Natural killer cell (primary cell): ENCODE measurements at regions not wholly inside any gene's neighbourhood (a gene's known extent, or its start where the extent isn't known, plus 50 kb on each side); places are given as distances from the start of the nearest gene placed in this dataset.

ENCODE experiments used
- ATAC-seq, 3 donors: fragments of 150-1000 bp in 2 of 3; fragments of 200-7000 bp in 1 of 3; cut with Tn5 transposase; 1 replicate in 1 of 3; 2 replicates in 2 of 3; pipeline ENCODE4 v1.10.0; 2021; ENCODE audit warnings: mild to moderate bottlenecking in 2 of 3, moderate library complexity in 2 of 3
- DNase-seq, 2 donors: peaks; one replicate each; pipeline versions ENCODE4 v3.0.0 to v3.0.0-alpha.2; 2013 to 2021; ENCODE audit warnings: mixed read lengths in 1 of 2
- H3K27ac ChIP-seq: one replicate; pipeline ENCODE4 v1.5.1; 2013; ENCODE audit warnings: mild to moderate bottlenecking, low read length
- H3K27me3 ChIP-seq: one replicate; pipeline ENCODE4 v1.6.1; 2013; ENCODE audit warnings: low read length; ENCODE audit not compliant: control insufficient read depth, insufficient read depth
- H3K36me3 ChIP-seq: one replicate; pipeline ENCODE4 v1.6.1; 2013; ENCODE audit warnings: low read length; ENCODE audit not compliant: control insufficient read depth, insufficient read depth
- H3K4me1 ChIP-seq: one replicate; pipeline ENCODE4 v1.6.1; 2013; ENCODE audit warnings: low read length; ENCODE audit not compliant: control insufficient read depth, insufficient read depth
- H3K4me3 ChIP-seq: one replicate; pipeline ENCODE4 v1.5.1; 2013; ENCODE audit warnings: low read length
- H3K9me3 ChIP-seq: one replicate; pipeline ENCODE4 v1.6.1; 2013; ENCODE audit warnings: low read length; ENCODE audit not compliant: control insufficient read depth, insufficient read depth
- H3K27ac Mint-ChIP-seq, 2 donors: one replicate each; pipeline ENCODE4 v1.8.0; 2022; ENCODE audit warnings: mild to moderate bottlenecking in 2 of 2, mixed read lengths in 2 of 2, moderate library complexity in 1 of 2
- H3K27me3 Mint-ChIP-seq, 2 donors: one replicate each; pipeline ENCODE4 v1.8.0; 2022; ENCODE audit warnings: low read depth in 2 of 2, mixed read lengths in 2 of 2
- H3K36me3 Mint-ChIP-seq: one replicate; pipeline ENCODE4 v1.8.0; 2022; ENCODE audit warnings: mixed read lengths
- H3K4me1 Mint-ChIP-seq, 2 donors: one replicate each; pipeline ENCODE4 v1.8.0; 2022; ENCODE audit warnings: mixed read lengths in 2 of 2
- H3K4me3 Mint-ChIP-seq: one replicate; pipeline ENCODE4 v1.8.0; 2022; ENCODE audit warnings: mild to moderate bottlenecking, moderate library complexity, mixed read lengths
- H3K9me3 Mint-ChIP-seq, 2 donors: one replicate each; pipeline ENCODE4 v1.8.0; 2022; ENCODE audit warnings: mixed read lengths in 2 of 2
- WGBS: methylation state at CpG from one replicate; pipeline ENCODE4 v1.1.7; 2013; ENCODE audit warnings: missing lambda C conversion rate; ENCODE audit not compliant: insufficient coverage; 5-methylcytosine and 5-hydroxymethylcytosine counted together
- intact Hi-C: fragments of 100-400 bp; cut with micrococcal nuclease; formaldehyde crosslinking; loops from one replicate; pipeline ENCODE4 v1.14.2; 2022
- TF ChIP-seq, protein P1 (sequence below): fragments of 200-600 bp; IDR thresholded peaks from one replicate; pipeline ENCODE4 v1.8.0; 2022; ENCODE audit warnings: antibody characterized with exemption

- Histone ChIP-seq H3K27ac (no peak overlapping the region), H3K27me3 (no peaks in the 10 kb centered on the region), H3K36me3 (no peaks in the 10 kb centered on the region), H3K4me3 (no peak overlapping the region), H3K9me3 (no peaks in the 10 kb centered on the region), H3K4me1 (no peaks in the 10 kb centered on the region)
- no peaks in the 10 kb centered on the region for H3K4me1 Mint-ChIP-seq
- TF ChIP-seq, protein P1, sequence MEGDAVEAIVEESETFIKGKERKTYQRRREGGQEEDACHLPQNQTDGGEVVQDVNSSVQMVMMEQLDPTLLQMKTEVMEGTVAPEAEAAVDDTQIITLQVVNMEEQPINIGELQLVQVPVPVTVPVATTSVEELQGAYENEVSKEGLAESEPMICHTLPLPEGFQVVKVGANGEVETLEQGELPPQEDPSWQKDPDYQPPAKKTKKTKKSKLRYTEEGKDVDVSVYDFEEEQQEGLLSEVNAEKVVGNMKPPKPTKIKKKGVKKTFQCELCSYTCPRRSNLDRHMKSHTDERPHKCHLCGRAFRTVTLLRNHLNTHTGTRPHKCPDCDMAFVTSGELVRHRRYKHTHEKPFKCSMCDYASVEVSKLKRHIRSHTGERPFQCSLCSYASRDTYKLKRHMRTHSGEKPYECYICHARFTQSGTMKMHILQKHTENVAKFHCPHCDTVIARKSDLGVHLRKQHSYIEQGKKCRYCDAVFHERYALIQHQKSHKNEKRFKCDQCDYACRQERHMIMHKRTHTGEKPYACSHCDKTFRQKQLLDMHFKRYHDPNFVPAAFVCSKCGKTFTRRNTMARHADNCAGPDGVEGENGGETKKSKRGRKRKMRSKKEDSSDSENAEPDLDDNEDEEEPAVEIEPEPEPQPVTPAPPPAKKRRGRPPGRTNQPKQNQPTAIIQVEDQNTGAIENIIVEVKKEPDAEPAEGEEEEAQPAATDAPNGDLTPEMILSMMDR, result no peak
- H3K9me3 Mint-ChIP-seq, result peaks cover 0 to 3% of the 10 kb centered on the region in 2 donors
- ATAC-seq (no peak), DNase-seq (no peak)
- intact Hi-C loops, result no loop called here
- no peaks in the 10 kb centered on the region for H3K36me3 Mint-ChIP-seq
- no CpG with 5 or more reads among the region's 2 CpGs for whole genome bisulfite sequencing
- no peaks in the 10 kb centered on the region for H3K27me3 Mint-ChIP-seq
- no peak overlapping the region for H3K27ac Mint-ChIP-seq
- no peak overlapping the region for H3K4me3 Mint-ChIP-seq
Measured at GRCh38 chr9:108291586-108291932, 564.2 kb downstream of the ACTL7B start.

DNA sequence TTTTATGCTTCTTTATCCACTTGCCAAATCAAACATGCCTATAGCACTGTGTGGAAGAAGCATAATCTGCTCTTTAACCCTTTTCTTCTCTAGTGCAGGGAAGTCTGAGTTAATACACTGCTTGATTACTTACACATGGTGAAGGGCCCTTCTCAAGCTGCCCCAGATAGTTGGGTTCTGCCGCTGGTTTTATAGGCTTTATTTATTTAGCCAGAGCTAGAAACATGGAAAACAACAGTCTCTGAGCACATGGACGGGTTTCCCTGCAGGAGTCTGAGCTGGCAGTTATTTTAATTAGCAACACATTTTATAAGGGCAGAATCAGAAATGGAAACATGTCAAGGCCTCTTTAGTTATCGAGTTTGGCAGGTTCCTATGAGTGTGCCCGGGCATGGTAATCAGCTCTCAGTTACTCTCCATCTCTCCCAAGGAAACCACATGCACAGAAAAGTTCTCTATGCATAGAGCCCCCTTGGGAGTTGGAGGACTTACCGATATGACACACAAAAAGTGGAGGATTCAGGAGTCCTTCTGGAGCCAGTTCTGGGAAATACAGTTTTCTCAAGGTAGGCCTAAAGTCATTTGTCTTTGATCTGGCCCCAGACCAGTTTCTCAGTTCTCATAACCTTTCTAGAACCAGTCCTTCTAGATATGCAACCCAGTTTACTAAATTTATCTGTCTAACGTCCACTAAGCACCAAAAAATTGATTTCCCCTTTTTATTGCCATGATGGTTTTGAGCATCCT lies 564.8 kb downstream of the ACTL7B start:
- Mint-ChIP-seq H3K27me3 (no peaks in the 10 kb centered on the region), H3K4me1 (no peaks in the 10 kb centered on the region), H3K36me3 (no peaks in the 10 kb centered on the region), H3K27ac (no peak overlapping the region), H3K4me3 (no peak overlapping the region), H3K9me3 (peaks cover 0 to 3% of the 10 kb centered on the region in 2 donors)
- WGBS, result 85% methylated on average over 5 of the region's 6 CpGs
- Histone ChIP-seq H3K27ac (no peak overlapping the region), H3K9me3 (no peaks in the 10 kb centered on the region), H3K36me3 (no peaks in the 10 kb centered on the region), H3K27me3 (no peaks in the 10 kb centered on the region), H3K4me1 (no peaks in the 10 kb centered on the region), H3K4me3 (no peak overlapping the region)
- intact Hi-C loops, result no loop called here
- TF ChIP-seq, protein P1, result no peak
- no peak for DNase-seq
- no peak for ATAC-seq

- no peak for DNase-seq
- ATAC-seq, result no peak
- Histone ChIP-seq H3K9me3 (no peaks in the 10 kb centered on the region), H3K4me3 (no peak overlapping the region), H3K27me3 (no peaks in the 10 kb centered on the region), H3K27ac (no peak overlapping the region), H3K4me1 (no peaks in the 10 kb centered on the region), H3K36me3 (no peaks in the 10 kb centered on the region)
- Mint-ChIP-seq H3K27ac (no peak overlapping the region), H3K9me3 (peaks cover 0 to 9% of the 10 kb centered on the region in 2 donors), H3K4me3 (no peak overlapping the region), H3K36me3 (no peaks in the 10 kb centered on the region), H3K4me1 (no peaks in the 10 kb centered on the region), H3K27me3 (no peaks in the 10 kb centered on the region)
- TF ChIP-seq, protein P1, result no peak
- intact Hi-C loops, result no loop called here
- 86% methylated on average over 7 of the region's 7 CpGs for WGBS
Measured at GRCh38 chr9:108286638-108287206, 569.1 kb downstream of the ACTL7B start.

- Mint-ChIP-seq H3K27me3 (no peaks in the 10 kb centered on the region), H3K36me3 (no peaks in the 10 kb centered on the region), H3K4me3 (no peak overlapping the region), H3K4me1 (no peaks in the 10 kb centered on the region), H3K27ac (no peak overlapping the region), H3K9me3 (peaks cover 0 to 8% of the 10 kb centered on the region in 2 donors)
- Histone ChIP-seq H3K27me3 (no peaks in the 10 kb centered on the region), H3K27ac (no peak overlapping the region), H3K9me3 (no peaks in the 10 kb centered on the region), H3K4me3 (no peak overlapping the region), H3K4me1 (no peaks in the 10 kb centered on the region), H3K36me3 (no peaks in the 10 kb centered on the region)
- DNase-seq (no peak), ATAC-seq (no peak)
- TF ChIP-seq, protein P1, result no peak
- WGBS, result 91% methylated on average over 6 of the region's 6 CpGs
- intact Hi-C loops, result no loop called here
Measured at GRCh38 chr9:108283696-108284095, 572.1 kb downstream of the ACTL7B start.
